Psoas muscle (tissue), 7 donors: ENCODE measurements at regions not wholly inside any gene's neighbourhood (a gene's known extent, or its start where the extent isn't known, plus 50 kb on each side); places are given as distances from the start of the nearest gene placed in this dataset.

ENCODE experiments used
- ATAC-seq, 4 donors: fragments of 200-7000 bp; cut with Tn5 transposase; one replicate each; pipeline ENCODE4 v1.9.1; 2020; ENCODE audit warnings: moderate library complexity in 3 of 4, mild to moderate bottlenecking in 2 of 4
- DNase-seq, 2 donors: peaks; one replicate each; pipeline ENCODE4 v3.0.0-alpha.2; 2020
- H3K27ac ChIP-seq: fragments of 200-600 bp; one replicate; pipeline ENCODE4 v1.8.0; 2022
- H3K27me3 ChIP-seq, 3 donors: fragments of 200-600 bp in 1 of 3; one replicate each; pipeline versions ENCODE4 v1.6.1 to v1.8.0; 2013 to 2022; ENCODE audit warnings: low read length in 2 of 3, mild to moderate bottlenecking in 2 of 3, moderate library complexity in 1 of 3; ENCODE audit not compliant: insufficient read depth in 3 of 3
- H3K36me3 ChIP-seq, 2 donors: fragments of 200-600 bp in 1 of 2; one replicate each; pipeline versions ENCODE4 v1.6.1 to v1.8.0; 2013 to 2022; ENCODE audit warnings: low read depth in 1 of 2, mild to moderate bottlenecking in 1 of 2, moderate library complexity in 1 of 2; ENCODE audit not compliant: insufficient read depth in 1 of 2
- H3K4me1 ChIP-seq: fragments of 200-600 bp; one replicate; pipeline ENCODE4 v1.8.0; 2022
- H3K4me3 ChIP-seq: fragments of 200-600 bp; one replicate; pipeline ENCODE4 v1.8.0; 2022; ENCODE audit warnings: mild to moderate bottlenecking
- H3K9me3 ChIP-seq: fragments of 200-600 bp; one replicate; pipeline ENCODE4 v1.8.0; 2022
- WGBS, 3 donors: extraction: QIAGEN DNeasy Blood & Tissue Kit; methylation state at CpG; one replicate each; pipeline versions ENCODE4 v1.1.6 to v1.1.7; 2013; 5-methylcytosine and 5-hydroxymethylcytosine counted together
- intact Hi-C, 2 donors: fragments of 100-400 bp; cut with DNase I; formaldehyde crosslinking; loops; one replicate each; pipeline versions ENCODE4 v1.11.0 to v1.14.2; 2022
- TF ChIP-seq, protein P1 (sequence below): fragments of 200-600 bp; IDR thresholded peaks from one replicate; pipeline ENCODE4 v1.8.0; 2022; ENCODE audit warnings: antibody characterized with exemption
- donor health status: healthy with polysubstance abuse.
- donor health status: DM: no; HTN: no; CAD: no; lungs with moderate emphysema.
- donor health status: Bipolar disorder and iron deficiency.
- donor health status: healthy.
- donor health status: DM: yes; HTN: yes; CAD: no.
- donor health status: DM: no; HTN: no; CAD: no.
- donor health status: DM: yes; HTN: yes; CAD: no.

DNA sequence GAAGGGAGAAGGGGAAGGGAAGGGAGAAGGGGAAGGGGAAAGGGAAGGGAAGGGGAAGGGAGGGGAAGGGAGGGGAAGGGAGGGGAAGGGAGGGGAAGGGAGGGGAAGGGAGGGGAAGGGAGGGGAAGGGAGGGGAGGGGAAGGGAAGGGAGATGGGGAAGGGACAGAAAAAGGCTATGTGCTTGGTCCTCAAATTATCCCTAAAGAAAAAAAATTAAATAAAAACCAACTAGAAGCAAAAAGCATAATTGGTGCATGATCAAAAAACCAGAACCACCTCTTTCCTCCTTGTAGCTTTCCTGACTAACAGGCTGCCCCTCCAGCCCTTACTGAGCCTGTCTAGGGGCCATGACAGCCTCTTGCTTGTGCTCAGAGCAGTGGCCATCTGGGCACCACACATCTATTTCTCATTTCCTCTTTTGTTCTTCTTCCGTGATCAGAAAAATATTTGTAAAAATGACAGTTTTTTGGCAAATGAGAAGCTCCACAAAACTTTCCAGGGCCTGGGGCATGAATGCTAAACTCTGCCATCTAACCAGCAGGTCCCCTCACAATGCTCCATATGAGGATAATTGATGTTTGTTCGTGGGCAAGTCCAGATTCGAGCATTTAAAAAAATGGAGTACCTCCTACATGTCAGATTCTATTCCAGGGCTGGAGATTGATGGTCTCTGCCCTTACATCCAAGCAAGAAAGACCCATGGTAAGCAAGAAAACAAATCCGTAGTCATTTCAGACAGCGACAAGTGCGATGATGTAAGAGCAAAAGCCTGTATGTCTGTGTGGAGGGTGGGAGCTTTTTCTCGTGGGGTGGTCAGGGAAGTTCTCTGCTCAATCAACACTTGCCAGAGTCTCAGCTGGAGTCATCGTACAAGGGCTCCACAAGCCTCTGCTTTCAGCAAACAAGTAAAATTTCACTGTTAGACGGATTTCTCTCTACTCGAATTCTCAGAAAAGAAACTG is 320.9 kb downstream of the WDR11 start:
- H3K27me3 ChIP-seq, result peaks cover 0 to 2% (median 0%) of the 10 kb centered on the region in 3 donors
- ATAC-seq, result no peak
- no peaks in the 10 kb centered on the region for H3K36me3 ChIP-seq
- WGBS, 3 donors, result 46 to 60% (median 57%) methylated on average over 10 of the region's 10 CpGs
- intact Hi-C loops, result no loop called here
- DNase-seq, result no peak
- H3K4me1 ChIP-seq, result no peaks in the 10 kb centered on the region
- TF ChIP-seq, protein P1, sequence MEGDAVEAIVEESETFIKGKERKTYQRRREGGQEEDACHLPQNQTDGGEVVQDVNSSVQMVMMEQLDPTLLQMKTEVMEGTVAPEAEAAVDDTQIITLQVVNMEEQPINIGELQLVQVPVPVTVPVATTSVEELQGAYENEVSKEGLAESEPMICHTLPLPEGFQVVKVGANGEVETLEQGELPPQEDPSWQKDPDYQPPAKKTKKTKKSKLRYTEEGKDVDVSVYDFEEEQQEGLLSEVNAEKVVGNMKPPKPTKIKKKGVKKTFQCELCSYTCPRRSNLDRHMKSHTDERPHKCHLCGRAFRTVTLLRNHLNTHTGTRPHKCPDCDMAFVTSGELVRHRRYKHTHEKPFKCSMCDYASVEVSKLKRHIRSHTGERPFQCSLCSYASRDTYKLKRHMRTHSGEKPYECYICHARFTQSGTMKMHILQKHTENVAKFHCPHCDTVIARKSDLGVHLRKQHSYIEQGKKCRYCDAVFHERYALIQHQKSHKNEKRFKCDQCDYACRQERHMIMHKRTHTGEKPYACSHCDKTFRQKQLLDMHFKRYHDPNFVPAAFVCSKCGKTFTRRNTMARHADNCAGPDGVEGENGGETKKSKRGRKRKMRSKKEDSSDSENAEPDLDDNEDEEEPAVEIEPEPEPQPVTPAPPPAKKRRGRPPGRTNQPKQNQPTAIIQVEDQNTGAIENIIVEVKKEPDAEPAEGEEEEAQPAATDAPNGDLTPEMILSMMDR, result no peak
- H3K9me3 ChIP-seq, result no peaks in the 10 kb centered on the region
- no peak overlapping the region for H3K27ac ChIP-seq
- H3K4me3 ChIP-seq, result no peak overlapping the region

DNA sequence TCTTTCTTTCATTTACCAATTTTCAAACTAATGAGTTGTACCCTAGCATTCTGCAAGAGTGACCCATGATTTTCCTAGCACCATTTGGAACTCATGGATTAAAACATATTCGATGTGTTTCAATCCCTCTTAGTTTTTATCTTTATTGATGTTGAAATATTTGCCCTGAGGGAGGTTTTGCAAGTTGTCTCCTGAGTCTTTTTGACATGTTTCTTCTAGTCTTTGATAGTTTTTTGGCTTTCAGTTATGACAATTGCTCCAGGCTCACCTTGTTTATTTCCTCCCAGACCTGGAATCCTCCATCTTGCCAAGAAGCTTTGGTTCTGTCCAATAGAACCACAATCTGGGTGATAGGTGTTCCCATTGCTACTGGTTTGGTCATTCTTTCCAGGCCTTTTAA is 327.8 kb downstream of the WDR11 start:
- Histone ChIP-seq H3K36me3 (no peaks in the 10 kb centered on the region), H3K4me1 (no peaks in the 10 kb centered on the region), H3K27me3 (no peaks in the 10 kb centered on the region), H3K9me3 (no peaks in the 10 kb centered on the region), H3K4me3 (no peak overlapping the region), H3K27ac (no peak overlapping the region)
- WGBS, 3 donors, result 66 to 73% (median 71%) methylated on average over 1 of the region's 1 CpG
- DNase-seq (no peak), ATAC-seq (no peak)
- TF ChIP-seq, protein P1, result no peak
- intact Hi-C loops, result no loop called here

DNA sequence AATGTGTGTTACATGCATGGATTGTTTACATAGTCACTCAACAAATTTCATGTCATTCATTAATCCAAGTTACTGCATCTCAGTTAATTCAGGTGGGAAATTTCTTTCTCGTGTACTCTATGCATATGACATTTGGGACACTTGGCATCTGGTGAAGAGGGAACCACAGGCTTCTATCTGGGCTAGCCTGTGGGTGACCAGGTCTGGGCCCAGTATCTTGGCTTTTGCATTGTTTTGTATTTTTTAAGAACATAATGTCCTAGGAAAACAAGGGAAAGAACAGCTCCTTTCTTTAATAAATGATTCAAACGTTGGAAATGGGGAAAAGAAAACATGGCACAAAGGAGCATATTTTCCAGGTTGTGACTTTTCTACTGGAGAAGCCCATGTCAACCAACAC is 331.1 kb downstream of the WDR11 start:
- H3K27me3 ChIP-seq, result no peaks in the 10 kb centered on the region
- TF ChIP-seq, protein P1, result no peak
- H3K4me3 ChIP-seq, result no peak overlapping the region
- WGBS, 3 donors, result 25 to 60% (median 31%) methylated on average over 2 of the region's 2 CpGs
- intact Hi-C loops, result no loop called here
- ATAC-seq, result no peak
- no peak overlapping the region for H3K27ac ChIP-seq
- H3K4me1 ChIP-seq, result no peaks in the 10 kb centered on the region
- H3K36me3 ChIP-seq, result no peaks in the 10 kb centered on the region
- no peaks in the 10 kb centered on the region for H3K9me3 ChIP-seq
- no peak for DNase-seq

DNA sequence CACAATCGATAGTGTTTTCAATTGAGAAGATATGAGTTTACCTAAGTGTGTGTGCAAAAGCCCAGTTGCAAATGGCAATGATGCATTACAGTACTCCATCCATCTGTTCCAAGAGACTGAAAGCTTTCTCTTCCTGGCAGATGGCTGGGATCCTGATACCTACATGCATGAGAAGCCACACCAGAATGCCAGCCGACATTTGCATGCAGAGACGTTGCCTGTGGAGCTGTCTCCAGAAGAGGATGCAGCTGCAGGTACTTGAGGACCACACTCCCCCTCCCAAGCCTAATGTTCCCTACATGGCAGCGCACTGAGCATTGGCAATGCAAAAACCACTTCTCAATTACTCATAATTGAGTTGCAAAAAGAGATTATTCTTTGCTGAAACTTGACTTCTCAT is 332.1 kb downstream of the WDR11 start:
- 61 to 76% (median 68%) methylated on average over 4 of the region's 4 CpGs for WGBS, 3 donors
- no peaks in the 10 kb centered on the region for H3K27me3 ChIP-seq
- DNase-seq (no peak), ATAC-seq (no peak)
- no peaks in the 10 kb centered on the region for H3K9me3 ChIP-seq
- TF ChIP-seq, protein P1, result no peak
- intact Hi-C loops, result no loop called here
- no peak overlapping the region for H3K27ac ChIP-seq
- H3K4me1 ChIP-seq, result no peaks in the 10 kb centered on the region
- no peak overlapping the region for H3K4me3 ChIP-seq
- H3K36me3 ChIP-seq, result no peaks in the 10 kb centered on the region
